GM18508 (cell line): ENCODE measurements at regions not wholly inside any gene's neighbourhood (a gene's known extent, or its start where the extent isn't known, plus 50 kb on each side); places are given as distances from the start of the nearest gene placed in this dataset.

Source experiments
- ATAC-seq: cut with Tn5 transposase; IDR thresholded peaks from one replicate; pipeline ENCODE4 v1.9.1; 2021; ENCODE audit warnings: moderate number of reproducible peaks; ENCODE audit not compliant: insufficient read depth, unreplicated experiment

GRCh38 chr4:100811046-100811445 is 293.2 kb upstream of the EMCN start:
- ATAC-seq = no peak

GRCh38 chr4:100809506-100809905 is 291.7 kb upstream of the EMCN start:
- ATAC-seq = no peak

GRCh38 chr4:100806988-100807387 is 289.2 kb upstream of the EMCN start:
- no peak for ATAC-seq

- no peak for ATAC-seq
These were observed 287.7 kb upstream of the EMCN start for GRCh38 chr4:100805538-100805937.

GRCh38 chr4:100804576-100805360 is 286.9 kb upstream of the EMCN start:
- no peak for ATAC-seq

GRCh38 chr4:100803751-100804150 is 285.9 kb upstream of the EMCN start:
- ATAC-seq = no peak

GRCh38 chr4:100799761-100800539 is 282.1 kb upstream of the EMCN start:
- ATAC-seq = no peak

- no peak for ATAC-seq
These were observed 280.0 kb upstream of the EMCN start for GRCh38 chr4:100797791-100798190.

- ATAC-seq = no peak
These were observed 279.5 kb upstream of the EMCN start for GRCh38 chr4:100797356-100797755.

GRCh38 chr4:100796332-100796731 is 278.5 kb upstream of the EMCN start:
- no peak for ATAC-seq

GRCh38 chr4:100795581-100795980 is 277.8 kb upstream of the EMCN start:
- ATAC-seq = no peak

- ATAC-seq = no peak
These were observed 273.2 kb upstream of the EMCN start for GRCh38 chr4:100790836-100791615.

- ATAC-seq = no peak
These were observed 272.2 kb upstream of the EMCN start for GRCh38 chr4:100789991-100790390.

- no peak for ATAC-seq
These were observed 268.7 kb upstream of the EMCN start for GRCh38 chr4:100786481-100786880.

GRCh38 chr4:100782356-100782755 is 264.5 kb upstream of the EMCN start:
- no peak for ATAC-seq

- ATAC-seq = no peak
These were observed 263.6 kb upstream of the EMCN start for GRCh38 chr4:100781435-100781834.

GRCh38 chr4:100780126-100780525 is 262.3 kb upstream of the EMCN start:
- ATAC-seq = no peak

GRCh38 chr4:100778431-100778830 is 260.6 kb upstream of the EMCN start:
- ATAC-seq = no peak

GRCh38 chr4:100762738-100763137 is 244.9 kb upstream of the EMCN start:
- ATAC-seq = no peak

- no peak for ATAC-seq
These were observed 236.9 kb upstream of the EMCN start for GRCh38 chr4:100754751-100755150.
